ENCODE measurements at regions not wholly inside any gene's neighbourhood (a gene's known extent, or its start where the extent isn't known, plus 50 kb on each side); places are given as distances from the start of the nearest gene placed in this dataset.
"Not testable (repeated sequence)": the region's sequence is repeated elsewhere in the genome, so short reads cannot be mapped to it uniquely, and the experiment has no call there.

- DNase-seq (ENCODE audit: low read depth in 2 of 2), result no peak
Observed at GRCh38 chr12:91461061-91461460, 278.4 kb upstream of the DCN start.

- no peak for DNase-seq (ENCODE audit: low read depth in 2 of 2)
Observed at GRCh38 chr12:91460469-91460868, 277.9 kb upstream of the DCN start.

DNA sequence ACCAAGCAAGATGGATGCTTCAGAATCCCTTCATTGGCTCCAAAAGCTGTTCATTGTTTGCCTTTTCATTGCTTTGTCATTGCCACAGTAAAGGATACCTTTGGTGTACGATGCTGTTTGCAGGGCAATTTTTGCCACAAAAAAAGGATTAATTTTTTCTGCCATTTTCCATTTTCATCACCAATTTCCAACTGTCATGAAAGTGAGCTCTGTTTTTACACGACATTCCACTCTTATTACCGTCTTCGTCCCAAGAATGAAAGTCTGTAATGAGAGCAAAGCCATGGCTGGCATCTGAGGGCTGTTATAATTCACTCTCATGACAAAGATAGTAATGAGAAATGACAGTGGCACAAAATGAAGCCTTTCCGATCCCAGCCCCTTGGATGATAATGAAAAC, 272.7 kb upstream of the DCN start:
- DNase-seq (ENCODE audit: low read depth in 2 of 2), result no peak

DNA sequence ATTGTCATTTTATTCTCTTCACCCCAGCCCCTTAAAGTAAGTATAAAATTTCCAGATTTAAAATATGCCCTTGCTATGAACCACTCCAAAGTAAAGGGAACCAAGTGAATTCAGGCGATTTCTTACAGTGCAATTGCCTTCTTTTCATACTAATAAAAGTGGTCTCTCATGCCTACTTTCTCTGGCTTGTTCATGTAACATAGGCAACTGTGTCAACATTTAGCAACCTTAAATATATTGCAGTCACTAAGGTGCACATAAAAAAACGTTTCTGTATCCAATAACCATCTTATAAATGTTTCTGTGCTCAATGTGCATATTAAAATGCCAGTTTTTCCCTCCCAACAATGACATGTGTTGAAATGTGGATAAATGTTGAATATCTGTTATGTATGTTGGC, 271.6 kb upstream of the DCN start:
- DNase-seq (ENCODE audit: low read depth in 2 of 2), result no peak

GRCh38 chr12:91452464-91452863, 269.8 kb upstream of the DCN start:
- DNase-seq (ENCODE audit: low read depth in 2 of 2), result not testable (repeated sequence)

DNA sequence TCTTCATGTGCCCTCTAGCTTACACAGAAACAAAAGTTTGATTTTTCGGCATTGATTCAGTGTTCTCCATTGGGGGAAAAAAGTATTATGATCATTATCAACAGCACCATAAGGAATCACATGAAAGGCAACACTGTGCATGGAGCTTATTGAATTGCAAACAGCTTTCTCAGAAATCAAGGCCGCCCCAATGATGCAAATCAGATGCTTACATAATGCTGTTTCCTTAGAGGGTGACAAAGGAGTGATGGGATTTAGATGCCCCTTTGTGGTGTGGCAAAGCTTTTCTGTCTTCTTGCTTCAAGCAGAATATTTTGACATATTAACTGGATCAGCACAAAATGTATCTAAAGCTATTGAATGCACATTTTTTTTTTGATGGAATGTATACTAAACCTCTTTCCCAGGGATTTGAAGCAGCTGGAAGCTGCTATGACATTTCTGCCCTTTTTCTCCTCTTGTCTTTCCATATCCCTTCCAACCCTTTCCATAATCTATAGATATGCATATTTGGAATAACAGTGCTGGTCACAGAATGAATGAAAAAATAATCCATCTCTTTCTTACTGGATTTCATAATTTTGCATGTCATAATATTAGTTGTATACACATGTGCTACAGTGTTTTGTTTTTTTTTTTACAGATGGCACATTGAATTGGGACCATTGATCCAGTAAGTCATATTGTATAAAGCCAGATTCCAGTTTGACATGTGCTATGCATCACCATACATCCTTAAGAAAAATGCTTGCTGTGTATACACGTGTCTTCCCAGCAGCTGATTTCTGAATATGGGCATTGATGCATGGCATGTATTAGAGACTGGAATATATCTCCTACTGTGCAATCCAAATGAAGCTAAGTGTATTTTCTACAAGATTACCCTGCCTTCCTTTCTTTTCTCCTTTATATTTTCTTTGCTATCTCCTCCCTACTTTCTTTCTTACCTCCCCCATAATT, 259.7 kb upstream of the DCN start:
- DNase-seq (ENCODE audit: low read depth in 2 of 2), result no peak

DNA sequence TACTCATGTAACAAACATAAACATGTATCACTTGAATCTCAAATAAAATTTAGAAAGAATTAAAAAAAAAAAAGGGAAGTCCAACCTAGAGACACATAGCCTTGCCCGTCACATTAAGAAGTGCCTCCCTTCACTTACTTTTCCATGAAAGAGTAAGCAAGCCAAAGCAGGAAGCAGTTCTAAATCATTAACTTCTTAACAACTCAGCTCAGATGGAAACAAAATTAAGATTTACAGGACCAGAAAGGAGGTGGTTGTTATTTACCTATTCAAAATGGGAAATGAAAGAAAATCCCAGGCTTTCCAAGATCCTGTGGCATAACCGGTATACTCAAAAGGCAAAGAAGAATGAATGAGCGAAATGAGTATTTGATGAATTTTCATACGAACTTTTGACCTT, 258.6 kb upstream of the DCN start:
- DNase-seq (ENCODE audit: low read depth in 2 of 2), result no peak

DNA sequence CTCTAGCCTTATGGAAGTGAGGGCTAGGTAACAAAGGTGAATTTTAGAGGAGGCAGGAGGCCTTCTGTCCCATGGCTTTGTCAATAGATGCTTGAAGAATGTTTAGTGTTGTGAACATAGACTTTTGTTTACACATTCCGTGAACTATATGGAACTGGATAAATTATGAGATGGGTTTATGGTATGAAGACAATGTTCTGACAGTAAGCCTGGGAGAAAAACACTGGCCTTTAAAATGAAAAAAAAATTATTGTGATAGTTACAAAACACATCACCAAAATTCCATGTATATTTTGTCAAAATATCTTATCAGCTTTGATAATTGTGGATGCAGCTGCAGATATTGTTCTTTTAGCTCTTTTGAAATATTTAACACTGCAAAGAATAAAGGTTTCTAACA, 251.5 kb upstream of the DCN start:
- DNase-seq (ENCODE audit: low read depth in 2 of 2), result no peak

DNA sequence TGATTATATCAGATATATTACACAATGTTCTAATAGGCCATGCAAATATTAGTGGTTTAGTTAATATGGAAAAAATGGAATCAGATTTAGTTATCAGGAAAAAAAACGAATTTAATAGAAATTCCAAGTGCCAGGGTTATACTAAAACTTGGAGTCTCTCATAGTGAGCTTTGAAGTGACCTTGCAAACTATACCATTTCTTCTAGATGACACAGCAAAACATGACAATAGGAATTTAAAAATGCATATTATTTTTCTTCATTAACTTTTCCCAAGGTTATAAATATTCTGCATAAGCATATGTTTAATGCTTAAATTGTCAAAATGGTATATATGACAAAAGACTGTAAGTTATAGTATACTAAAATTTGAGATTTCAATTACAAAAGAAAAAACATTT, 250.1 kb upstream of the DCN start:
- no peak for DNase-seq (ENCODE audit: low read depth in 2 of 2)

- no peak for DNase-seq (ENCODE audit: low read depth in 2 of 2)
Observed at GRCh38 chr12:91432089-91432488, 249.5 kb upstream of the DCN start.

DNA sequence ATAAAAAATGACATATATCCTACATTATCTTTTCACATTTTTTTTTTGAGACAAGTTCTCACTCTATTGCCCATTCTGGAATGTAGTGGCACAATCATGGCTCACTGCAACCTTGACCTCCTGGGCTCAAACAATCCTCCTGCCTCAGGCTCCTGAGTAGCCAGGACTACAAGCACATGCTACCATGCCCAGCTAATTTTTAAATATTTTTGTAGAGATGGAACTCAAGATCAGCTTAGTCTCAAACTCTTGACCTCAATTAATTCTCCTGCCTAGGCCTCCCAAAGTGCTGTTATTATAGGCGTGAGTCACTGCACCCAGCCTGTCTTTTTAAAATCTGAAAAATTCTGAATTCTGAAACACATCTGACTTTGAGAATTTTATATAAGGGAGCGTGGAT, 241.9 kb upstream of the DCN start:
- DNase-seq (ENCODE audit: low read depth in 2 of 2), result no peak

DNA sequence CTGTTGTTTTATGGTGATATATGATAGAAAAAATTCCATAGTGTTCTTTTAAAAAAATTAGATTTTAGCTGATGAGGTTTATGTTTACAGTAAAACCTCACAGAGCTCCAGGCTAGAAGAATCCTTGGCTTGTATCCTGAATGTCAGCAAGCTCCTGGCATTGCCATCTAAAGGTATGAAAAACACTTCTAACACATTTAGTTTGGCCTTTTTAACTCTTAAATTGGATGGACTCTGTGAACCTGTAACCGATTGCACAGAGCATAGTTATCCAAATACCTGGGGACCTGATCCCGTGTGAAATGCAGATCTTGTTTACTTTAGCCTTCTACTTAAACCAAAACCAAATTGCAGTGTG, 241.1 kb upstream of the DCN start:
- DNase-seq (ENCODE audit: low read depth in 2 of 2), result no peak

- DNase-seq (ENCODE audit: low read depth in 2 of 2), result no peak
Observed at GRCh38 chr12:91422811-91423692, 240.4 kb upstream of the DCN start.

- DNase-seq (ENCODE audit: low read depth in 2 of 2), result no peak
Observed at GRCh38 chr12:91422127-91422526, 239.5 kb upstream of the DCN start.

- no peak for DNase-seq (ENCODE audit: low read depth in 2 of 2)
Observed at GRCh38 chr12:91419809-91420208, 237.2 kb upstream of the DCN start.

DNA sequence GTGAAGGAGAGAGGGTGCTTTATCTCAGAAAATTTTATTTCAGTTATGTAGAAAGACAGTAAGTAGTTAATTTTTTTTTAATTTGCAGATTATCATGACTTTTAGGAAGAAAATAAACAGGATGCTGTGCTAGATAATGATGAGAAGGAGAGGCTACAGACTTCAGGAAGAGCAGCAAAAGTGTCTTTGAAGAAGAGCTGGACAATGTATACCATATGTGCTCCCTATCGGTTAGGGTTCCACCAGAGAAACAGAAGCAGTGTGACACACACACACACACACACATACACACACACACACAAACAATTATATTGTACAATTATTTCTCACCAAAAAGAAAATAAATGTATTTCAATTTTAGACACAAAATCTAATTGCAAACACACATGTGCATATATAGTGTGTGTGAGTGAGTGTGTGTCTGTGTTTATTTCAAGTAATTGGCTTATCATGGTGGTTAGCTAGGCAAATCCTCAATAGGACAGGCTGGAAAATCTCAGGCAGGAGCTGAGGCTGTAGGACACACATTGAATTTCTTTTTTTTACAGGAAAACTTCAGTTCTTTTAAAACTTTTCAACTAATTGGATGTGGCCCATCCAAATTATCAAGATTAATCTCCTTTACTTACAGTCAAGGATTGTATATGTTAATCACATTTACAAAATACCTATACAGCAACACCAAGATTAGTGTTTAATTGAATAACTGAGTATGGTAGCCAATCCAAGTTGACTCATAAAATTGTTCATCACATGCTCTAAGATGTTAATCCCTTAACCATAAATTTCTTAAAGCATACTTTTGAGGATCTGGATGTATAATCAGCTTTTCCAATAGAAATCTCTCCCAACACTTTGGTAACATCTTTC, 235.8 kb upstream of the DCN start:
- no peak for DNase-seq (ENCODE audit: low read depth in 2 of 2)

- DNase-seq (ENCODE audit: low read depth in 2 of 2), result no peak
Observed at GRCh38 chr12:91417650-91418049, 235.0 kb upstream of the DCN start.

DNA sequence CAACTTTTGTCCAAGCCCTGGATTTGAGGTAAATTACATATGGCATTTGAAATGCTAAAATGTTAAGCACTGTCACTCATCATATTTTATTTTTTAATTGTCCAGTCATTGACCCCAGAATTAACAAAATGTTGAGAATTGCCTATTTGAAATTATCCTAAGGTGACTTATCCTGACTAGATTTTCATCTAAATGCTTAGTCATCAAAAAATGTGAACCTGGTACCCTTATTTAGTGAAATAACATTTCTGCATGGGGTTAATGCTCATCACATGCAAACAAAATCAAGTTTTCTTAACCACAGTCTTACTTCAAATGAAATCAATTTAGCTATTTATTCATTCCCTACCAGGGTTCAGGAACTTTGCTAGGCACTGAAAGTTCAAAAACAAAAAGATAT, 232.0 kb upstream of the DCN start:
- no peak for DNase-seq (ENCODE audit: low read depth in 2 of 2)

GRCh38 chr12:91413581-91414546, 231.2 kb upstream of the DCN start:
- no peak for DNase-seq (ENCODE audit: low read depth in 2 of 2)

DNA sequence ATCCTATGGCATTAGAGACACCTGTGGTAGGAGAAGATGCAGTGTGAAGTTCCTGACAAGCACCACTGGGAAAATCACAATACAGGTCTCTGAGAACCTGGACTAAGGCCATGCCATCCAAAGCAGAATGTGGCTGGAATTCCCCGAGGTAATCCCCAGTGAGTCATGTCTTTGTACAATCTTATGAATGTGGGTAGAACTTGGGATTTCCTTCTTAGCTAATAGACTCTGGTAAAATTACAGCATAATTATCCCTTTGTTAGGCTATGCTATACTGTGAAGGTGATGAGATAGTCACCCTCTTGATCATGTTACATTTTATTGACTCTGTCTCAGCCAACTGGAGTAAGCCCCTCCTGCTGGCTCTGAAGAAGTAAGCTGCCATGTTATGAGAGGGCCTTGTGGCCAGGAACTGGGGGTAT, 224.3 kb upstream of the DCN start:
- no peak for DNase-seq (ENCODE audit: low read depth in 2 of 2)

DNA sequence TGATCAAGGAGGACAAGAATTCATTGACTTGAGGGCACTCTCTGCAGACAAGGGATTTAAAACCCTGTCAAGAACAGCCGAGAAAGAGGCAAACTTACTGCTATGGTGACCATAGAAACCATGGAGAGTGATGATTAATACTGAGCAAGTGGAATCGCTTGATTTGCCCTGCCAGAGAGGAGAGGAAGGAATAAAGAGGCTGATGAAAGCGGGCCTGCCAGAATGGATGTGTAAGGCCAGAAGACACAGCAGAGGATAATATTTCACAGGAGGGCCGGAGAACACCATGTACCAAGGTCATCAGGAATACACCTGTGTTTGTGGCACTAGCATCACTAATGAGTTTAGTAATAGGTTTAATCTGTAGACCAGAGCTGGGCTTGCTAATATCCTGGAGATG, 221.8 kb upstream of the DCN start:
- no peak for DNase-seq (ENCODE audit: low read depth in 2 of 2)

All from stimulated activated CD8-positive, alpha-beta memory T cell treated with anti-CD3 and anti-CD28 coated beads, Interleukin-15, amount 100 ng/mL, for 4 hours (primary cell).